ENCODE measurements at regions not wholly inside any gene's neighbourhood (a gene's known extent, or its start where the extent isn't known, plus 50 kb on each side); places are given as distances from the start of the nearest gene placed in this dataset.

DNA sequence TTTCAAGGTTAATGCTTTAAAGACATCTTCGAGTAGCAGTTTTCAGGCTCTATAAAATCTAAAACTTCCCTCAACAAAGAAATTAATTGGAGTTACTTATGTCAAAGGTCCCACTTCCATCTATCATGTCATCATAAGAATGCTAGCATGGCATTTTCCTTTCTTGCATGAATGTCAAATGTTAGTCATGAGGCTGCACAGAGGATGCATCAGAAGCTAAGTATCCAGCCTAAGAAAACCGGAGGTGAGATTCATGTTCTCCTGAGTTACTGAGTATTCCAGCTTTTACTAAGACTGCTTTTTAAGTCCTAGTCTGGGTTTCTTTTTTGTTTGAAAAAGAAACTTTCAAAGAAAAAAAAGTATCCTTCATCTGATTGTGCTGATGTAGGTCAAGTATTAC lies 130.6 kb upstream of the CDH19 start:
- H4K91ac ChIP-seq (ENCODE audit: insufficient read length, low read depth, low read length), result no peak overlapping the region
- H3K18ac ChIP-seq (ENCODE audit: insufficient read length, low read depth, low read length), result no peak overlapping the region
- DNase-seq, result no peak
- H2BK5ac ChIP-seq (ENCODE audit: insufficient read length, low read length), result no peak overlapping the region
- H4K5ac ChIP-seq (ENCODE audit: insufficient read length, low read depth, low read length), result no peak overlapping the region
- no peak overlapping the region for H3K23ac ChIP-seq (ENCODE audit: insufficient read length, low read depth, low read length)
- peaks cover 0 to 7% of the 10 kb centered on the region in 2 experiments; a peak in 3 of 5 replicates for H3K9me3 Mint-ChIP-seq
- H3K4me1 ChIP-seq (ENCODE audit: insufficient read depth, low read length), result no peaks in the 10 kb centered on the region
- H2BK12ac ChIP-seq (ENCODE audit: insufficient read length, low read depth, low read length), result no peak overlapping the region
- no peaks in the 10 kb centered on the region for H3K23me2 ChIP-seq (ENCODE audit: insufficient read length, low read depth, low read length, poor library complexity, severe bottlenecking)
- no peaks in the 10 kb centered on the region for H3K79me2 ChIP-seq (ENCODE audit: insufficient read depth, low read length)
- no peak overlapping the region for H2BK15ac ChIP-seq (ENCODE audit: low read depth, low read length)
- H3K9ac ChIP-seq (ENCODE audit: extremely low read depth, insufficient read length, low read length), result no peak overlapping the region
- no peak overlapping the region for H3K27ac ChIP-seq (ENCODE audit: insufficient read length, low read depth, low read length)
- H3K4ac ChIP-seq (ENCODE audit: low read depth, low read length), result no peak overlapping the region
- H3K27ac Mint-ChIP-seq, result no peak overlapping the region
- H3K36me3 Mint-ChIP-seq (ENCODE audit: insufficient read depth in 1 of 3, low read depth in 3 of 3), result no peaks in the 10 kb centered on the region; a peak in 2 of 7 replicates
- no peak overlapping the region for H3K4me2 ChIP-seq (ENCODE audit: insufficient read depth, insufficient read length, low read length)
- no peak overlapping the region for H2AFZ ChIP-seq (ENCODE audit: low read length)
- H4K20me1 ChIP-seq (ENCODE audit: control insufficient read depth, insufficient read depth, insufficient read length), result no peaks in the 10 kb centered on the region
- H3K27me3 Mint-ChIP-seq (ENCODE audit: low read depth), result no peaks in the 10 kb centered on the region
- no peak overlapping the region for H2AK5ac ChIP-seq (ENCODE audit: insufficient read length, low read length)
- no peak overlapping the region for H3T11ph ChIP-seq (ENCODE audit: low read length)
- no peaks in the 10 kb centered on the region for H3K27me3 ChIP-seq (ENCODE audit: insufficient read depth, low read length)
- no peak overlapping the region for H2BK20ac ChIP-seq (ENCODE audit: low read depth, low read length, poor library complexity, severe bottlenecking)
- H3K9me3 ChIP-seq (ENCODE audit: control insufficient read depth, low read depth, low read length), result no peaks in the 10 kb centered on the region
- TF ChIP-seq, protein P1, sequence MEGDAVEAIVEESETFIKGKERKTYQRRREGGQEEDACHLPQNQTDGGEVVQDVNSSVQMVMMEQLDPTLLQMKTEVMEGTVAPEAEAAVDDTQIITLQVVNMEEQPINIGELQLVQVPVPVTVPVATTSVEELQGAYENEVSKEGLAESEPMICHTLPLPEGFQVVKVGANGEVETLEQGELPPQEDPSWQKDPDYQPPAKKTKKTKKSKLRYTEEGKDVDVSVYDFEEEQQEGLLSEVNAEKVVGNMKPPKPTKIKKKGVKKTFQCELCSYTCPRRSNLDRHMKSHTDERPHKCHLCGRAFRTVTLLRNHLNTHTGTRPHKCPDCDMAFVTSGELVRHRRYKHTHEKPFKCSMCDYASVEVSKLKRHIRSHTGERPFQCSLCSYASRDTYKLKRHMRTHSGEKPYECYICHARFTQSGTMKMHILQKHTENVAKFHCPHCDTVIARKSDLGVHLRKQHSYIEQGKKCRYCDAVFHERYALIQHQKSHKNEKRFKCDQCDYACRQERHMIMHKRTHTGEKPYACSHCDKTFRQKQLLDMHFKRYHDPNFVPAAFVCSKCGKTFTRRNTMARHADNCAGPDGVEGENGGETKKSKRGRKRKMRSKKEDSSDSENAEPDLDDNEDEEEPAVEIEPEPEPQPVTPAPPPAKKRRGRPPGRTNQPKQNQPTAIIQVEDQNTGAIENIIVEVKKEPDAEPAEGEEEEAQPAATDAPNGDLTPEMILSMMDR (conservative IDR thresholded peaks at IDR 0.05), result no peak
- no peak overlapping the region for H2BK120ac ChIP-seq (ENCODE audit: low read depth, low read length, poor library complexity, severe bottlenecking)
- peaks cover 3 to 5% of the 10 kb centered on the region in 2 experiments; a peak in 2 of 4 replicates for H3K4me1 Mint-ChIP-seq
- H3K14ac ChIP-seq (ENCODE audit: insufficient read depth, low read length), result no peak overlapping the region
- no peak overlapping the region for H3K4me3 Mint-ChIP-seq
- H3K79me1 ChIP-seq (ENCODE audit: insufficient read depth, low read depth, low read length, poor library complexity, severe bottlenecking), result no peaks in the 10 kb centered on the region
- WGBS (ENCODE audit: extremely low coverage, insufficient read length, low lambda C conversion rate), result no CpG with 5 or more reads among the region's 2 CpGs
- no peak overlapping the region for H3K56ac ChIP-seq (ENCODE audit: insufficient read length, low read depth, low read length)
- H4K8ac ChIP-seq (replicated peaks; ENCODE audit: insufficient read length, low read depth, low read length), result no peak overlapping the region
